ENCODE measurements at regions not wholly inside any gene's neighbourhood (a gene's known extent, or its start where the extent isn't known, plus 50 kb on each side); places are given as distances from the start of the nearest gene placed in this dataset.

DNA sequence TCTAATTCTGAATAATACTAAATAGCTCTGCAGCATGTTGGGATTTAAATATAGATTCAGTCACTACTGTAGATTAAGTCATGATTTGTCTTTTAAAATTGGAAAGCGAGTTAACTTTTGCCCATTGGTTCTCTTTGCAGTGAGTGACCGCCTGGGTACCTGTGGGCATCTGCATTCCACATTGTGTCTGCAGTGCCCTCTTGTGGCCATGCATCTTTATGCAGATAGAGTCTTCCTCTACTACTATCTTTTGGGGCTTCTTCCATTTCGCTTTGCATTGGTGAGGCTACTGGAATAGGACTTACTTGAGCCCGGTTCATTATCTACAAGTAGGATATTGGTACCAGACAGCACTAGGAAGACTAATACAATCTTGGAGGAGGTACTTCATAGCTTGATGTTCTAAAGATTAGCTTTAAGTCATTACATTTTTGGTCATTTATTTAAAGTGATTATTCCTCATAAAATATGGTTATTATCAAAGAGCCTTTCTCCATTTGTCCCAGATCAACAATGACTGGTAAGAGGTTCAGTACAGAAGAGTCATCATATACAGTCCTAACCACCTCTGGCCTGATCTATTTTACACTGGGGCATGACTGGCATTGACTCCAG is 203.0 kb downstream of the SOCS6 start:
- TF ChIP-seq YY1 (IDR thresholded peaks at IDR 0.05; ENCODE audit: insufficient read depth, insufficient read length): no peak
- no peak for TF ChIP-seq ZNF274 (IDR thresholded peaks at IDR 0.05; ENCODE audit: low read depth, low read length)
- TF ChIP-seq SUZ12 (IDR thresholded peaks at IDR 0.05; ENCODE audit: extremely low read depth, insufficient read depth, insufficient read length): no peak
